Prostate gland (tissue), 2 donors: ENCODE measurements at regions not wholly inside any gene's neighbourhood (a gene's known extent, or its start where the extent isn't known, plus 50 kb on each side); places are given as distances from the start of the nearest gene placed in this dataset.

ENCODE experiments used
- CTCF ChIP-seq, 4 experiments: fragments of 200-600 bp in 2 of 4; fragments of 450-650 bp in 2 of 4; sonication (generic) in 2 of 4; IDR thresholded peaks; 1 replicate in 3 of 4; 2 replicates in 1 of 4; pipeline ENCODE4 v1.5.1; 2016 to 2019; ENCODE audit warnings: antibody characterized with exemption in 4 of 4, mild to moderate bottlenecking in 2 of 4, moderate library complexity in 2 of 4
- POLR2AphosphoS5 ChIP-seq: sonication (generic); formaldehyde crosslinking; IDR thresholded peaks from one replicate; pipeline ENCODE4 v1.6.1; 2017; ENCODE audit warnings: antibody characterized with exemption

DNA sequence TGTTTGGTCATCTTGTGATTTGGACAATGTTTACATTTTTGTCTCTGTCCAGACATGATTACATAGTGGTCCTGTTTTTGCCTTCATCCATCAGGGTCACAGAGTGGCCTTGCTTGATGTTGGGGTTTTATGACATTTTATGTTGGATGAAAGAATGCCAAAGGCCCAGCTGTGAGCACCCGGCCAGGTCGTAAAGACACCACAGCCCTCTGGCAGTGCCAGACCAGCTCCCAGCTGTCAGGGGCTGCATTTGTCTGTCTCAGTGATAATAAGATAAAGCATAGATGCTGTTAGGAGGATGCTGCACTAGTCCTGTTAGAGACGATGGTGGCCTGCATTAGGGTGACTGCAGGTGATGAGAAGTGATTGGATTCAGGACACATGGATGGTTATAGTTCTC, 117.5 kb downstream of the FAM174B start:
- TF ChIP-seq CTCF (IDR thresholded peaks at IDR 0.05) (no peak), POLR2AphosphoS5 (no peak)
